ENCODE measurements at regions not wholly inside any gene's neighbourhood (a gene's known extent, or its start where the extent isn't known, plus 50 kb on each side); places are given as distances from the start of the nearest gene placed in this dataset.

DNA sequence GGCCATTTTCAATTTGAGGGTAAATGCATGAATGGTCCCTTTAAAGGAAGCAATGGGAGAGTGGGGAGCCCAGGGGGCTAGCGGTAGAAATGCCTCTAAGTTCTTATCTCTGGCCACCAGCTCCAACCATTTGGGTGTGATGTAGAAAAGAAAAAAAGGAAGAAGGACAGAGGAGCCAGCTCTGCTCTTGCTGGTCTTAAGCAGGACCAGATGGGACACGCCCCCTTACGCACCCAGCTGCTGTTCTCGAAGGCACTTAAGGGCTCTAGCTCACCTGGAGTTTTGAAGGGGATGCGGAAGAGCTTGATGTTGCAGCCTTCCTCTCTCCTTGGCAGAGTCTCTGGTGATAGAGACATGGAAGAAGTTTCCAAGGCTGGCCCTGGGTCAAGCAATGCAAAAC is 59.5 kb upstream of the RNF144B start:
- Histone ChIP-seq H3K27me3 (ENCODE audit: low read length) (no peaks in the 10 kb centered on the region), H3K4me2 (ENCODE audit: low read length) (no peak overlapping the region), H2AFZ (ENCODE audit: low read length) (no peak overlapping the region), H3K4me3 (ENCODE audit: low read length) (no peak overlapping the region), H3K36me3 (ENCODE audit: low read depth, low read length) (no peaks in the 10 kb centered on the region), H3K9ac (ENCODE audit: low read length) (no peak overlapping the region), H3F3A (ENCODE audit: low read length, unreplicated experiment) (no peaks in the 10 kb centered on the region), H4K20me1 (ENCODE audit: low read length) (no peaks in the 10 kb centered on the region), H3K27ac (ENCODE audit: low read length) (no peak overlapping the region), H3K4me1 (ENCODE audit: insufficient read depth, low read length) (peaks cover 11% of the 10 kb centered on the region), H3K79me2 (ENCODE audit: low read length) (no peaks in the 10 kb centered on the region), H3K9me2 (replicated peaks; ENCODE audit: low read length) (no peaks in the 10 kb centered on the region), H3K9me3 (ENCODE audit: low read length) (no peaks in the 10 kb centered on the region)
- ATAC-seq, result no peak
- intact Hi-C loops (cut with micrococcal nuclease), result loop anchor here (1.0 kb wide), 2 partner anchors 60 to 78 kb away; partner anchors contain the start of gene RNF144B
- TF ChIP-seq EZH2 (IDR thresholded peaks at IDR 0.05; ENCODE audit: low read length, unreplicated experiment) (no peak), EZH2phosphoT487 (IDR thresholded peaks at IDR 0.05; ENCODE audit: borderline replicate concordance, low read length) (no peak), CTCF (conservative IDR thresholded peaks at IDR 0.05; ENCODE audit: low read depth, low read length) (no peak)
- DNase-seq, result no peak
- no TSS peak for BruUV-seq (replicated peaks)
- CTCF ChIA-PET, result interaction anchor here (0.5 to 0.6 kb wide), 2 partner anchors 20 to 55 kb away, joined by 3 read pairs; no protein-coding TSS in a partner anchor
- POLR2A ChIA-PET (ENCODE audit: unreplicated experiment), result no interaction called here

- Histone ChIP-seq H3K4me3 (ENCODE audit: low read length) (no peak overlapping the region), H2AFZ (ENCODE audit: low read length) (no peak overlapping the region), H3K36me3 (ENCODE audit: low read depth, low read length) (no peaks in the 10 kb centered on the region), H4K20me1 (ENCODE audit: low read length) (no peaks in the 10 kb centered on the region), H3K9ac (ENCODE audit: low read length) (no peak overlapping the region), H3F3A (ENCODE audit: low read length, unreplicated experiment) (no peaks in the 10 kb centered on the region), H3K4me2 (ENCODE audit: low read length) (no peak overlapping the region), H3K4me1 (ENCODE audit: insufficient read depth, low read length) (peaks cover 11% of the 10 kb centered on the region), H3K9me2 (replicated peaks; ENCODE audit: low read length) (no peaks in the 10 kb centered on the region), H3K79me2 (ENCODE audit: low read length) (no peaks in the 10 kb centered on the region), H3K27ac (ENCODE audit: low read length) (no peak overlapping the region), H3K9me3 (ENCODE audit: low read length) (no peaks in the 10 kb centered on the region), H3K27me3 (ENCODE audit: low read length) (no peaks in the 10 kb centered on the region)
- ATAC-seq, result no peak
- no peak for TF ChIP-seq EZH2 (IDR thresholded peaks at IDR 0.05; ENCODE audit: low read length, unreplicated experiment)
- TF ChIP-seq EZH2phosphoT487 (IDR thresholded peaks at IDR 0.05; ENCODE audit: borderline replicate concordance, low read length), result no peak
- TF ChIP-seq CTCF (conservative IDR thresholded peaks at IDR 0.05; ENCODE audit: low read depth, low read length), result no peak
- ChIA-PET CTCF (no interaction called here), POLR2A (ENCODE audit: unreplicated experiment) (no interaction called here)
- intact Hi-C loops (cut with micrococcal nuclease), result no loop called here
- no peak for DNase-seq
- BruUV-seq (replicated peaks), result no TSS peak
Measured at GRCh38 chr6:18326980-18327379, 60.2 kb upstream of the RNF144B start.

DNA sequence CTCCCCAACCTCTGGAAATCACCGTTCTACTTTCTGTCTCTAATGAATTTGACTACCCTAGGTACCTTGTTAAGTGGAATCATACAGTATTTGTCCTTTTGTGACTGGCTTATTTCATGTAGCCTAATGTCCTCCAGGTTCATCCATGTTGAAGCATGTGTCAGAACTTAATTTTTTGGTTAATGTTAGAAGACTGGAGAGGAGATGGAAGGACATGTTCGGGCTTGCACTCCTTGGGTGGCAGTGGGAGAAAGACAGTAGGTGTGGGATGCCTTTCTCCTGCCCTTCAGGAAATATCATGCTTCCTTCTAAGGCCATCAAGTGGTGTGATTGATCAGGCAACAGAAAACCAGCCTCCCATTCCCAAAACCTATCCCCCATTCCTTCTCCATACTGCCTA is 61.1 kb upstream of the RNF144B start:
- Histone ChIP-seq H2AFZ (ENCODE audit: low read length) (no peak overlapping the region), H3K9me3 (ENCODE audit: low read length) (no peaks in the 10 kb centered on the region), H3K4me1 (ENCODE audit: insufficient read depth, low read length) (peaks cover 11% of the 10 kb centered on the region), H4K20me1 (ENCODE audit: low read length) (no peaks in the 10 kb centered on the region), H3K4me2 (ENCODE audit: low read length) (no peak overlapping the region), H3F3A (ENCODE audit: low read length, unreplicated experiment) (no peaks in the 10 kb centered on the region), H3K4me3 (ENCODE audit: low read length) (no peak overlapping the region), H3K9me2 (replicated peaks; ENCODE audit: low read length) (no peaks in the 10 kb centered on the region), H3K36me3 (ENCODE audit: low read depth, low read length) (no peaks in the 10 kb centered on the region), H3K9ac (ENCODE audit: low read length) (no peak overlapping the region), H3K27me3 (ENCODE audit: low read length) (no peaks in the 10 kb centered on the region), H3K27ac (ENCODE audit: low read length) (no peak overlapping the region), H3K79me2 (ENCODE audit: low read length) (no peaks in the 10 kb centered on the region)
- ChIA-PET CTCF (no interaction called here), POLR2A (ENCODE audit: unreplicated experiment) (no interaction called here)
- intact Hi-C loops (cut with micrococcal nuclease), result no loop called here
- BruUV-seq (replicated peaks), result no TSS peak
- DNase-seq, result no peak
- TF ChIP-seq CTCF (conservative IDR thresholded peaks at IDR 0.05; ENCODE audit: low read depth, low read length), result no peak
- TF ChIP-seq EZH2 (IDR thresholded peaks at IDR 0.05; ENCODE audit: low read length, unreplicated experiment), result no peak
- TF ChIP-seq EZH2phosphoT487 (IDR thresholded peaks at IDR 0.05; ENCODE audit: borderline replicate concordance, low read length), result no peak
- no peak for ATAC-seq
